ENCODE measurements at regions not wholly inside any gene's neighbourhood (a gene's known extent, or its start where the extent isn't known, plus 50 kb on each side); places are given as distances from the start of the nearest gene placed in this dataset.

DNA sequence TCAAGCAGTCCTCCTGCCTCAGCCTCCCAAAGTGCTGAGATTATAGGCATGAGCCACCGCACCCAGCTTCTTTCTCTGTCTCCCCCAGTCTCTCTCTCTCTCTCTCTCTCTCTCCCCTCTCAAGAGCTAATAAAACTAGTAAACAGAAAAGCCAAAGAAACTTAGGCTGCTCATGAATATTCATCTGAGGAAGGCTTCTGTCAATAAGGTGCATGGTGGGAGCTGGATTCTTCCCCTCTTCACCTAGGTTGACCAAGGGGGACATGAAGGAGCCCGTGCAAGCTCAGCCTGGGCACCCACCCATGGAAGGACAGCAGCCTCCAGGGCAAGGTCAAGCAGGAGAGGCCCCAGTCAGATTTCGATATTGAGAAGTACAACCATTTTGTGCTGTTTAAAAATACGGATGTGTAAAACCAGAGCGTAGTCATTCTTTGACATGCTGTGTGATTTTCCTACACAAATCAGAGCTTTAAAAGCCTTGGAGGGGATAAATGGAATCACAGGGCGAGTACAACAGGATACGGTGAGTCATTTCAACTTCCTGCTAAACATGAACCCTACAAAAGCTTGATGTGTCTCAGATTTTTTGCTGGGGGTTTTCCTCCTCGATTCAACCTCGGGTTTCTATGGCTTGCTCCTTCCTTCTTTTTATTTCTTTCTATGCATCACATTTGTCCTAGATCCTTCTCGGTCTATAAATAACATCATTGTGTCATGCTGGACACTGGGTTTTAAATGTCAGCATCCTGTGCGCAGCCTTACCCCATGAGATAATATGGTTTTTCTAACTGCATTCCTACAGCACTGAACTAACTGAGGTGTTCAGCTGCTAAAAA lies 368.9 kb upstream of the JARID2 start:
- peak in 7 of 8 experiments; percentile 63 to 88 (median 78) for ATAC-seq (replicated peaks in 6 of 8)
- WGBS, 10 experiments: 22 to 100% (median 72%) methylated on average over 1 to 11 of the region's 11 CpGs; no CpG with 5 or more reads in 2 of the 10 experiments
- Histone ChIP-seq H3K4me3 (no peak overlapping the region), H3K4me1 (replicated peaks in 1 of 2) (peaks cover 6 to 13% of the 10 kb centered on the region in 2 donors), H3K27ac (no peak overlapping the region)
- in situ Hi-C loops (cut with MboI; ENCODE audit: low pct_unique_long_range_greater_than_20kb in 2 of 9, low sequenced_read_pairs in 9 of 9, unreplicated experiment in 9 of 9): no loop called here

DNA sequence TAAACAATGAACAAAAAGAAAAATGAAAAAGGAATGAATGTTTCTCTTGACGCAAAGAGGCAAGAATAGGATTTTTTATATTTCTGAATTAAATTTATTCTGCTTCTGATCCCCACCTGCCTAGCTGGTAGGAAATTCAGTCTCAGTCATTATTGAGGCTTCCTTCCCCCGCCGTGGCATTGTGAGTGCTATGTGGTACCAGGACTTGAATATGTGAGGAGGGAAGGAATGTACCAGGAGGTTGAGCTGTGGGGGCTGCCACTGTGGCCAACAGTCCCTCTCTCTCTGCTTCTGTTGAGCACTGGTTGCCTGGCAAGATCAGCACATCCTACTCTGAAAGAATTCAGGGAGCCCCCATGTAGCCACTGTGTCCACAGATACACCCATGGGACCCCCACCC lies 368.1 kb upstream of the JARID2 start:
- Histone ChIP-seq H3K4me3 (no peak overlapping the region), H3K4me1 (replicated peaks in 1 of 2) (peaks cover 10 to 20% of the 10 kb centered on the region in 2 donors), H3K27ac (no peak overlapping the region)
- in situ Hi-C loops (cut with MboI; ENCODE audit: low pct_unique_long_range_greater_than_20kb in 2 of 9, low sequenced_read_pairs in 9 of 9, unreplicated experiment in 9 of 9): no loop called here
- WGBS, 10 experiments: 72 to 100% (median 100%) methylated on average over 1 to 3 of the region's 3 CpGs; no CpG with 5 or more reads in 1 of the 10 experiments
- ATAC-seq (replicated peaks in 6 of 8): no peak

DNA sequence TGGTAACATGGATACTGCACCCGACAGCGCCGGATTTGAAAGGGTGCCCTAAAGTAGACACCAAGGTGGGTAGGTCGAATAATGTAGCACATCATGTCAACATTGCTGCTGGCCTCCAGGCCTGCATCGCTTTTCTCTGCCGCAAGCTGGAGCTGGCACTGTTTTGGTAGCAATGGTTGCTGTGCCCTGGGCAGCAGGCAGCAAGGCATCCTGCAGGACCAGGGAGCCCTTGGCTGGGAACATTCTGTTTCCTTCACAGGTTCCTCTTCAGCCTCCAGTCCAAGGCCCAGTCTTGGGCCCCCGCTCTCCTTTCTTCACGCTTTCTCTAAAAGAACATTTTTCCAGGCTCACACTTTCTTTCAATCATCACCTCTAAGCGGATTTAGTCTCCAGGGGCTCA lies 365.8 kb upstream of the JARID2 start:
- Histone ChIP-seq H3K4me1 (replicated peaks in 1 of 2) (peaks cover 13 to 22% of the 10 kb centered on the region in 2 donors), H3K4me3 (no peak overlapping the region), H3K27ac (no peak overlapping the region)
- no peak for ATAC-seq (replicated peaks in 6 of 8)
- in situ Hi-C loops (cut with MboI; ENCODE audit: low pct_unique_long_range_greater_than_20kb in 2 of 9, low sequenced_read_pairs in 9 of 9, unreplicated experiment in 9 of 9): no loop called here
- 40 to 100% (median 91%) methylated on average over 1 to 8 of the region's 9 CpGs for WGBS, 10 experiments

DNA sequence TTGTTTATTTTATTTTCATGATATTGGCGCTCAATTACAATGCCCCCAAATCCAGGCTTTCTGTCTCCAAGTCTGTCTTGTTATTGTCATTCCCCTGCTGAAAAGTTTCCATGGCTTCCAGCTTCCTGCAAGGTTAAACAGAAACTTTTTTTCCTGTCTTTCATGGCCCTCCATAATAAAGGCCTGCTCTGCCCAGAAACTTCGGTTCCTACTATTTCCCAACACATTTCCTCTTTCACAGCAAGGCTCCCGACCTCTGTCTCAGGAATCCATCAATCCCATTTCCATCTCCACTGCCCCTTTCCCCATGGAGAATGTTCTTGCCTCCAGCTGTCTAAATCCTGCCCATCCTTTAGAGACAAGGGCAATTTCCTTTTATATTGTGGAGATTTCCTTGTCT lies 365.2 kb upstream of the JARID2 start:
- Histone ChIP-seq H3K4me1 (replicated peaks in 1 of 2) (peaks cover 13 to 22% of the 10 kb centered on the region in 2 donors), H3K4me3 (no peak overlapping the region), H3K27ac (no peak overlapping the region)
- peak in 1 of 8 experiments; percentile 69 for ATAC-seq (replicated peaks in 6 of 8)
- WGBS, 10 experiments: 22 to 91% (median 40%) methylated on average over 1 to 3 of the region's 3 CpGs; no CpG with 5 or more reads in 1 of the 10 experiments
- in situ Hi-C loops (cut with MboI; ENCODE audit: low pct_unique_long_range_greater_than_20kb in 2 of 9, low sequenced_read_pairs in 9 of 9, unreplicated experiment in 9 of 9): no loop called here

GRCh38 chr6:14881398-14881797 lies 364.5 kb upstream of the JARID2 start:
- in situ Hi-C loops (cut with MboI; ENCODE audit: low pct_unique_long_range_greater_than_20kb in 2 of 9, low sequenced_read_pairs in 9 of 9, unreplicated experiment in 9 of 9): no loop called here
- peak in 1 of 8 experiments; percentile 26 for ATAC-seq (replicated peaks in 6 of 8)
- H3K4me1 ChIP-seq (replicated peaks in 1 of 2): peaks cover 13 to 22% of the 10 kb centered on the region in 2 donors
- 0 to 100% (median 90%) methylated on average over 1 to 4 of the region's 4 CpGs; no CpG with 5 or more reads in 3 of the 10 experiments for WGBS, 10 experiments
- no peak overlapping the region for H3K27ac ChIP-seq
- no peak overlapping the region for H3K4me3 ChIP-seq

DNA sequence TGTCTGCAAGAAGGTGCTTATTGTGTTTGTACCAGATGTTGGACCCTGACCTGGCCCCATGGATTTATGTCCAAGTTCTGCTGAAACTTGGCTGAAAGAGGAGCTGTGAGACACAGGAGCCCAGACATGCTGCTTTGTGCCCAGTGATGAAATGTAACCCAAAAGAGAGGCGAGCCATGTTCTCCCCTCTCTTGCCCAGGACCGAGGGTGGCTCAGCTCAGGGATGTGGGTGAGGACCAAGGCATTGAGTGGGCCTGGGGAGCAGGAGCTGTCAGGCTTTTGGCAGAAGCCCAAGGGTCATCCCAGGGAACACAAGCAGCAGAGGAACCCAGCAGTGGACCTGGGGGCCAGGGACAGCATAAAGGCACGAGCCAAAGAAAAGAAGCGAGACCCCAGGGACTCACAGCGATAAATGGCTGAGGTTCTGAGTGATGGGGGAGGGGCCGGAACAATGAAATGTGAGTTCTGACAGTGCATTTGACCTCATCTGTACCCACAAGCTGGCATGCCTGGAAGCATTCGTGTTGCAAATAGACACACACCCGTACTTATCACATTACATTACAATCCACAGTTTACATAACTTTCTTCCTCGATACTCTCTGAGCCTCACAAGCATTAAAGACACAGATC lies 363.4 kb upstream of the JARID2 start:
- ATAC-seq (replicated peaks in 6 of 8): peak in 5 of 8 experiments; percentile 15 to 86 (median 51)
- no peak overlapping the region for H3K4me3 ChIP-seq
- in situ Hi-C loops (cut with MboI; ENCODE audit: low pct_unique_long_range_greater_than_20kb in 2 of 9, low sequenced_read_pairs in 9 of 9, unreplicated experiment in 9 of 9): no loop called here
- H3K27ac ChIP-seq: no peak overlapping the region
- 0 to 83% (median 59%) methylated on average over 1 to 6 of the region's 9 CpGs; no CpG with 5 or more reads in 1 of the 10 experiments for WGBS, 10 experiments
- H3K4me1 ChIP-seq (replicated peaks in 1 of 2): peaks cover 13 to 22% of the 10 kb centered on the region in 2 donors

DNA sequence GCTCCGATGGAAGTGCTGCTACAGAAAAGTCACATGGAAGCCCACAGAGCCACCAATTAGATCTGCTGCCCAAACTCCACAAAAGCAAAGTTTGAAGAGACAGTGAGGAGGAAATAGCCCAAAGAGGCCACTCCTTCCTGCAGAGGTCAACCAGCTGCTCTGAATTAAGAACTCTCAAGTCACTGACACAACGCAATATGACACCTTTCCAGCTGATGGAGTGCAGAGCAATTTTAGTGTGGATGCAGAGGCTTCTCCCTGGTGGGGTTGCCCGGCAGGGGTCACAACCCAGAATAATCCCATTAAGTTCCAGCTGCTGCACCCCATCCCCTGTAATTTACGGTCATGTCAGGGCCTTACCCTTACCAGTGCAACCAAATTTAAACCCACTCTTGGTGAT lies 361.9 kb upstream of the JARID2 start:
- ATAC-seq (replicated peaks in 6 of 8): peak in 3 of 8 experiments; percentile 37 to 49 (median 45)
- H3K27ac ChIP-seq: no peak overlapping the region
- in situ Hi-C loops (cut with MboI; ENCODE audit: low pct_unique_long_range_greater_than_20kb in 2 of 9, low sequenced_read_pairs in 9 of 9, unreplicated experiment in 9 of 9): no loop called here

GRCh38 chr6:14885498-14885897 lies 360.4 kb upstream of the JARID2 start:
- 64 to 100% (median 92%) methylated on average over 2 to 5 of the region's 5 CpGs; no CpG with 5 or more reads in 5 of the 10 experiments for WGBS, 10 experiments
- in situ Hi-C loops (cut with MboI; ENCODE audit: low pct_unique_long_range_greater_than_20kb in 2 of 9, low sequenced_read_pairs in 9 of 9, unreplicated experiment in 9 of 9): no loop called here
- no peak overlapping the region for H3K27ac ChIP-seq
- ATAC-seq (replicated peaks in 6 of 8): no peak
- H3K4me1 ChIP-seq (replicated peaks in 1 of 2): peaks cover 13 to 16% of the 10 kb centered on the region in 2 donors
- H3K4me3 ChIP-seq: no peak overlapping the region

More for the DNA sequence above, 361.9 kb upstream of the JARID2 start:
- Histone ChIP-seq H3K4me3 (no peak overlapping the region), H3K4me1 (replicated peaks in 1 of 2) (peaks cover 13 to 22% of the 10 kb centered on the region in 2 donors)
- 29 to 82% (median 52%) methylated on average over 1 to 3 of the region's 4 CpGs; no CpG with 5 or more reads in 4 of the 10 experiments for WGBS, 10 experiments

GRCh38 chr6:14887181-14887580 lies 358.7 kb upstream of the JARID2 start:
- Histone ChIP-seq H3K4me1 (replicated peaks in 1 of 2) (peaks cover 7 to 13% of the 10 kb centered on the region in 2 donors), H3K27ac (no peak overlapping the region), H3K4me3 (no peak overlapping the region)
- WGBS, 10 experiments: 80 to 100% (median 90%) methylated on average over 1 to 3 of the region's 3 CpGs; no CpG with 5 or more reads in 2 of the 10 experiments
- in situ Hi-C loops (cut with MboI; ENCODE audit: low pct_unique_long_range_greater_than_20kb in 2 of 9, low sequenced_read_pairs in 9 of 9, unreplicated experiment in 9 of 9): no loop called here
- no peak for ATAC-seq (replicated peaks in 6 of 8)

- in situ Hi-C loops (cut with MboI; ENCODE audit: low pct_unique_long_range_greater_than_20kb in 2 of 9, low sequenced_read_pairs in 9 of 9, unreplicated experiment in 9 of 9): no loop called here
- no peak overlapping the region for H3K4me3 ChIP-seq
- H3K4me1 ChIP-seq (replicated peaks in 1 of 2): peaks cover 0 to 5% of the 10 kb centered on the region in 2 donors
- 75 to 100% (median 89%) methylated on average over 1 to 3 of the region's 5 CpGs; no CpG with 5 or more reads in 3 of the 10 experiments for WGBS, 10 experiments
- no peak overlapping the region for H3K27ac ChIP-seq
- no peak for ATAC-seq (replicated peaks in 6 of 8)
Observed at GRCh38 chr6:14887986-14888574, 357.8 kb upstream of the JARID2 start.

GRCh38 chr6:14888575-14889000 lies 357.3 kb upstream of the JARID2 start:
- peaks cover 0 to 4% of the 10 kb centered on the region in 2 donors for H3K4me1 ChIP-seq (replicated peaks in 1 of 2)
- no peak overlapping the region for H3K27ac ChIP-seq
- no peak overlapping the region for H3K4me3 ChIP-seq
- in situ Hi-C loops (cut with MboI; ENCODE audit: low pct_unique_long_range_greater_than_20kb in 2 of 9, low sequenced_read_pairs in 9 of 9, unreplicated experiment in 9 of 9): no loop called here
- 40 to 100% (median 60%) methylated on average over 1 to 4 of the region's 4 CpGs; no CpG with 5 or more reads in 5 of the 10 experiments for WGBS, 10 experiments
- no peak for ATAC-seq (replicated peaks in 6 of 8)

GRCh38 chr6:14889188-14889587 lies 356.7 kb upstream of the JARID2 start:
- peaks cover 0 to under 1% of the 10 kb centered on the region in 2 donors for H3K4me1 ChIP-seq (replicated peaks in 1 of 2)
- no peak overlapping the region for H3K4me3 ChIP-seq
- in situ Hi-C loops (cut with MboI; ENCODE audit: low pct_unique_long_range_greater_than_20kb in 2 of 9, low sequenced_read_pairs in 9 of 9, unreplicated experiment in 9 of 9): no loop called here
- 70 to 100% (median 83%) methylated on average over 1 to 2 of the region's 2 CpGs; no CpG with 5 or more reads in 4 of the 10 experiments for WGBS, 10 experiments
- peak in 2 of 8 experiments; percentile 69 to 75 for ATAC-seq (replicated peaks in 6 of 8)
- H3K27ac ChIP-seq: no peak overlapping the region

All from motor neuron (in vitro differentiated cells).